ENCODE measurements at regions not wholly inside any gene's neighbourhood (a gene's known extent, or its start where the extent isn't known, plus 50 kb on each side); places are given as distances from the start of the nearest gene placed in this dataset.

- Histone ChIP-seq H2AFZ (ENCODE audit: low read length) (no peak overlapping the region), H3K14ac (ENCODE audit: insufficient read depth, low read length) (no peak overlapping the region), H3K9me3 (ENCODE audit: control insufficient read depth, low read depth, low read length) (no peaks in the 10 kb centered on the region), H4K20me1 (ENCODE audit: control insufficient read depth, insufficient read depth, insufficient read length) (no peaks in the 10 kb centered on the region), H3K27me3 (ENCODE audit: insufficient read depth, low read length) (no peaks in the 10 kb centered on the region), H2AK5ac (ENCODE audit: insufficient read length, low read length) (no peak overlapping the region), H2BK120ac (ENCODE audit: low read depth, low read length, poor library complexity, severe bottlenecking) (no peak overlapping the region), H4K5ac (ENCODE audit: insufficient read length, low read depth, low read length) (no peak overlapping the region), H3K4ac (ENCODE audit: low read depth, low read length) (no peak overlapping the region), H3K79me2 (ENCODE audit: insufficient read depth, low read length) (no peaks in the 10 kb centered on the region), H3K79me1 (ENCODE audit: insufficient read depth, low read depth, low read length, poor library complexity, severe bottlenecking) (no peaks in the 10 kb centered on the region), H3K27ac (ENCODE audit: insufficient read length, low read depth, low read length) (no peak overlapping the region), H2BK20ac (ENCODE audit: low read depth, low read length, poor library complexity, severe bottlenecking) (no peak overlapping the region), H3T11ph (ENCODE audit: low read length) (no peak overlapping the region), H3K18ac (ENCODE audit: insufficient read length, low read depth, low read length) (no peak overlapping the region), H2BK12ac (ENCODE audit: insufficient read length, low read depth, low read length) (no peak overlapping the region), H3K4me1 (ENCODE audit: insufficient read depth, low read length) (no peaks in the 10 kb centered on the region), H4K91ac (ENCODE audit: insufficient read length, low read depth, low read length) (no peak overlapping the region), H3K4me2 (ENCODE audit: insufficient read depth, insufficient read length, low read length) (no peak overlapping the region), H2BK15ac (ENCODE audit: low read depth, low read length) (no peak overlapping the region), H2BK5ac (ENCODE audit: insufficient read length, low read length) (no peak overlapping the region), H3K9ac (ENCODE audit: extremely low read depth, insufficient read length, low read length) (no peak overlapping the region), H3K23ac (ENCODE audit: insufficient read length, low read depth, low read length) (no peak overlapping the region), H4K8ac (replicated peaks; ENCODE audit: insufficient read length, low read depth, low read length) (no peak overlapping the region), H3K56ac (ENCODE audit: insufficient read length, low read depth, low read length) (no peak overlapping the region), H3K23me2 (ENCODE audit: insufficient read length, low read depth, low read length, poor library complexity, severe bottlenecking) (no peaks in the 10 kb centered on the region)
- Mint-ChIP-seq H3K4me3 (no peak overlapping the region), H3K27me3 (ENCODE audit: low read depth) (no peaks in the 10 kb centered on the region), H3K27ac (no peak overlapping the region), H3K36me3 (ENCODE audit: insufficient read depth in 1 of 3, low read depth in 3 of 3) (no peaks in the 10 kb centered on the region), H3K9me3 (no peaks in the 10 kb centered on the region), H3K4me1 (peaks cover 2 to 3% of the 10 kb centered on the region in 2 experiments; a peak in 2 of 4 replicates)
- DNase-seq, result no peak
- no peak for TF ChIP-seq CTCF (conservative IDR thresholded peaks at IDR 0.05)
- no CpG with 5 or more reads among the region's 1 CpG for WGBS (ENCODE audit: extremely low coverage, insufficient read length, low lambda C conversion rate)
Measured at GRCh38 chr3:103173940-103174339, 739.1 kb downstream of the ZPLD1 start.
